T-helper 1 cell treated with Interleukin-12 subunit alpha and Interleukin-12 subunit beta and Interleukin-4 antibody, amounts not matched to agents 30 μg/mL and 1 μg/mL, for 36 hours (primary cell): ENCODE measurements at regions not wholly inside any gene's neighbourhood (a gene's known extent, or its start where the extent isn't known, plus 50 kb on each side); places are given as distances from the start of the nearest gene placed in this dataset.

Experiments used
- H3K27ac Mint-ChIP-seq: one replicate; pipeline ENCODE4 v1.8.0; 2021; ENCODE audit warnings: mild to moderate bottlenecking, mixed read lengths
- H3K27me3 Mint-ChIP-seq: one replicate; pipeline ENCODE4 v1.8.0; 2021; ENCODE audit warnings: low read depth, mixed read lengths
- H3K36me3 Mint-ChIP-seq: one replicate; pipeline ENCODE4 v1.8.0; 2021; ENCODE audit warnings: low read depth, mixed read lengths
- H3K4me1 Mint-ChIP-seq: one replicate; pipeline ENCODE4 v1.8.0; 2021; ENCODE audit warnings: low read depth, mixed read lengths
- H3K4me3 Mint-ChIP-seq: one replicate; pipeline ENCODE4 v1.8.0; 2021; ENCODE audit warnings: mild to moderate bottlenecking, moderate library complexity, mixed read lengths
- H3K9me3 Mint-ChIP-seq: one replicate; pipeline ENCODE4 v1.8.0; 2021; ENCODE audit warnings: mixed read lengths

DNA sequence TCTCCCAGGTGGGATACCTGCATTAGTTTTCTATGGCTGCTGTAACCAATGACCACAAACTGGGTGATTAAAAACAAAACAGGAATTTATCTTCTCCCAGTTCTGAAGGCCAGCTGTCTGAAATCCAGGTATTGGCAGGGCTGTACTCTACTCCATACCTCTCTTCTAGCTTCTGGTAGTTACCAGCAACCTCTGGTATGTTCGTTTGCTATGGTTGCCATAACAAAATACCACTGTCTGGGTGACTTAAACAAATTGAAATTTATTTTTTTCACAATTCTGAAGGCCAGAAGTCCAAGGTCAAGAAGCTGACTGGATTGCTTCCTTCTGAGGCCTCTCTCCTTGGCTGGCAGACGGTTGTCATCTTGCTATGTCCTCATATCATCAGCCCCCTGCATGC, 642.1 kb upstream of the TENM3 start:
- no peaks in the 10 kb centered on the region for H3K36me3 Mint-ChIP-seq
- H3K27me3 Mint-ChIP-seq: no peaks in the 10 kb centered on the region
- no peaks in the 10 kb centered on the region for H3K4me1 Mint-ChIP-seq
- H3K9me3 Mint-ChIP-seq: peaks cover 7% of the 10 kb centered on the region
- no peak overlapping the region for H3K27ac Mint-ChIP-seq
- no peak overlapping the region for H3K4me3 Mint-ChIP-seq

GRCh38 chr4:181604546-181604945, 638.7 kb upstream of the TENM3 start:
- Mint-ChIP-seq H3K9me3 (peaks cover 13% of the 10 kb centered on the region), H3K4me3 (no peak overlapping the region), H3K27me3 (no peaks in the 10 kb centered on the region), H3K36me3 (no peaks in the 10 kb centered on the region), H3K27ac (no peak overlapping the region), H3K4me1 (no peaks in the 10 kb centered on the region)

- Mint-ChIP-seq H3K27ac (no peak overlapping the region), H3K27me3 (no peaks in the 10 kb centered on the region), H3K36me3 (no peaks in the 10 kb centered on the region), H3K9me3 (peaks cover 13% of the 10 kb centered on the region), H3K4me1 (no peaks in the 10 kb centered on the region), H3K4me3 (no peak overlapping the region)
Observed at GRCh38 chr4:181606300-181606699, 636.9 kb upstream of the TENM3 start.

GRCh38 chr4:181608181-181608580, 635.0 kb upstream of the TENM3 start:
- Mint-ChIP-seq H3K36me3 (no peaks in the 10 kb centered on the region), H3K4me1 (no peaks in the 10 kb centered on the region), H3K27ac (no peak overlapping the region), H3K4me3 (no peak overlapping the region), H3K9me3 (peaks cover 13% of the 10 kb centered on the region), H3K27me3 (no peaks in the 10 kb centered on the region)

- H3K4me3 Mint-ChIP-seq: no peak overlapping the region
- no peaks in the 10 kb centered on the region for H3K27me3 Mint-ChIP-seq
- H3K9me3 Mint-ChIP-seq: peaks cover 5% of the 10 kb centered on the region
- H3K4me1 Mint-ChIP-seq: no peaks in the 10 kb centered on the region
- no peak overlapping the region for H3K27ac Mint-ChIP-seq
- no peaks in the 10 kb centered on the region for H3K36me3 Mint-ChIP-seq
Observed at GRCh38 chr4:181611033-181611711, 632.0 kb upstream of the TENM3 start.

GRCh38 chr4:181611946-181612600, 631.1 kb upstream of the TENM3 start:
- no peak overlapping the region for H3K27ac Mint-ChIP-seq
- H3K4me3 Mint-ChIP-seq: no peak overlapping the region
- peaks cover 3% of the 10 kb centered on the region for H3K9me3 Mint-ChIP-seq
- no peaks in the 10 kb centered on the region for H3K27me3 Mint-ChIP-seq
- no peaks in the 10 kb centered on the region for H3K4me1 Mint-ChIP-seq
- no peaks in the 10 kb centered on the region for H3K36me3 Mint-ChIP-seq

DNA sequence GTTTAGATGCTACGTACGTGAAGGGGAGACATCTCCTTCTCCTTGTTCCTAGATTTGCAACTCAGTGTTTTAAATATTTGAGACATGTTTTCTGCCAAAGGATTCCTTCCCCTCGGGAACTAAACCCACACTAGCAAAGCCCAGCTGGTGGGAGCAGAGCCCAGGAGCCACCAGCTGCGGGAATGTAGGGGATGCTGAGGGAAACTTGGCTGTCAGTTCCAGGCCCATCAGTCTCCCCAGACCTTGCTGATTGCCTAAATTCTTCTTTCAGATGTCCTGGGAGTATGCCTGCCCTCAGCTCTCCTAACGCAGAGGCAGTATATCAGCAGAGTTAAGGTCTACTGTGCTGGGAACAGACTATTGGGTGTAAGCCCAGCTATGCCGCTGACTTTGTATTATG, 630.0 kb upstream of the TENM3 start:
- Mint-ChIP-seq H3K27ac (no peak overlapping the region), H3K9me3 (peaks cover 3% of the 10 kb centered on the region), H3K4me1 (no peaks in the 10 kb centered on the region), H3K27me3 (no peaks in the 10 kb centered on the region), H3K4me3 (no peak overlapping the region), H3K36me3 (no peaks in the 10 kb centered on the region)

DNA sequence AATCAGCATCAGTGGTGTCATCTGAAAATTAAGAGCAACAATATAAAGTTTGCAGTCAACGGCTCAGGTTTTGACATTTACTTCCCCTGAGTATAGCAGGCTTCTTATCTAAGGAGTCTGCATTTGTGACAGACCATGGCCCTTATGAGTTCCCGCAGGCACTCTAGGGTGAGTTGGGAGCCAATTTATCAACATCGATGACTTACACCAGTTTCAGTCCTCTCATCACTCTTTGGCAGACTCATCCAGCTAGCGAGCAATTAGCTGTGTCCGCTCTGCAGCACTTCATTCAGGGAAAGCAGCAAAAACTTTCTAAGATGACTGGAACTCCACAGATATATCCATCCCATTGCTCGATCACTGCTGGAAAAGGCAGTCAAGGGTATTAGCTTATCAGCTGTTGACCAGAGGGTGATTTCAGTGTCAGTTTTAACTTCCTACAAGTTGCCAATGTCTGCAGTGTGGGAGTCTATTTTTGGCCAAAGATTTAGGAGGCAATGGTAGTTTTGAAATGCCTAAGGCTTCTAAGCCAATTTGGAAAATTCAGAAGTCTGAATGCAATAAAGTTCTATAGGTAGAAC, 625.1 kb upstream of the TENM3 start:
- H3K36me3 Mint-ChIP-seq: no peaks in the 10 kb centered on the region

DNA sequence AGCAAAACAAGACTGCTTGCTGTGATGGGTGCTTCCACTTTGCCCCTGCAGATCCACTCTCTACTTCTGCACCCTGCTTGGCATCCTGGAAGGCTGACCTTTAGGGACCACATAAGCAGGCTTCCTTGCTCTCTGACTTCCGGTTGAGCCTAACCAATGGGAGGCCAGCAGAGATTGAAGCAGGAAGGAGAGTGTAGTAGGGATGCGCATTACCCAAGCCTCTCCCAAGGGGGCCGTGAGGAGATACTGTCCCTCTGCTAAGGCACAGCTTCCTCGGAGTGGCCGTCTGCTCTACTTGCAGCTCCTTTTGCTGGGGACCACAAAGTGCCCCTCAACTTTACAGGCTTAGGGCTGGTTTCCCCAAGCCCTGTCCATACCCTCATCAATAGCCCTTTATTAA, 624.3 kb upstream of the TENM3 start:
- Mint-ChIP-seq H3K4me1 (no peaks in the 10 kb centered on the region), H3K9me3 (peaks cover under 1% of the 10 kb centered on the region), H3K4me3 (no peak overlapping the region), H3K36me3 (no peaks in the 10 kb centered on the region), H3K27ac (no peak overlapping the region), H3K27me3 (no peaks in the 10 kb centered on the region)

More for the DNA sequence above, 625.1 kb upstream of the TENM3 start:
- H3K9me3 Mint-ChIP-seq: no peaks in the 10 kb centered on the region
- H3K27ac Mint-ChIP-seq: no peak overlapping the region
- no peak overlapping the region for H3K4me3 Mint-ChIP-seq
- no peaks in the 10 kb centered on the region for H3K4me1 Mint-ChIP-seq
- H3K27me3 Mint-ChIP-seq: no peaks in the 10 kb centered on the region

DNA sequence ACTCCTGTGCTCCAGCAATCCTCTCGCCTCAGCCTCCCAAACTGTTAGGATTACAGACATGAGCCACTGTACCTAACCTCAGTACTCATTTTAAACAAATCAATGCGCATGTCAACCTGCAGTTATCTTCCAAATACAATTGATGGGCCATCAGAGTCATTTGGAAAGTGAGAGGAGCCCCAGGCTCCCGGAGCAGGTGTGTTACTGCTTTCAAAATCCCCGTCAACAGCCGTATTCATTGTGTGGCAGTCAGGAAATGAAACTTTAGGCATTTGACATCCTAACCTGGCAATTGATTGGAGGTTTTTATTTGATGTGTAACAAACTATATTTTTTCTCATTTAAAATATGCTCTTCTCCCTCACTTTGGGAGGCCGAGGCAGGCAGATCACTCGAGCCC, 623.6 kb upstream of the TENM3 start:
- Mint-ChIP-seq H3K9me3 (peaks cover 3% of the 10 kb centered on the region), H3K4me3 (no peak overlapping the region), H3K27me3 (no peaks in the 10 kb centered on the region), H3K36me3 (no peaks in the 10 kb centered on the region), H3K27ac (no peak overlapping the region), H3K4me1 (no peaks in the 10 kb centered on the region)

DNA sequence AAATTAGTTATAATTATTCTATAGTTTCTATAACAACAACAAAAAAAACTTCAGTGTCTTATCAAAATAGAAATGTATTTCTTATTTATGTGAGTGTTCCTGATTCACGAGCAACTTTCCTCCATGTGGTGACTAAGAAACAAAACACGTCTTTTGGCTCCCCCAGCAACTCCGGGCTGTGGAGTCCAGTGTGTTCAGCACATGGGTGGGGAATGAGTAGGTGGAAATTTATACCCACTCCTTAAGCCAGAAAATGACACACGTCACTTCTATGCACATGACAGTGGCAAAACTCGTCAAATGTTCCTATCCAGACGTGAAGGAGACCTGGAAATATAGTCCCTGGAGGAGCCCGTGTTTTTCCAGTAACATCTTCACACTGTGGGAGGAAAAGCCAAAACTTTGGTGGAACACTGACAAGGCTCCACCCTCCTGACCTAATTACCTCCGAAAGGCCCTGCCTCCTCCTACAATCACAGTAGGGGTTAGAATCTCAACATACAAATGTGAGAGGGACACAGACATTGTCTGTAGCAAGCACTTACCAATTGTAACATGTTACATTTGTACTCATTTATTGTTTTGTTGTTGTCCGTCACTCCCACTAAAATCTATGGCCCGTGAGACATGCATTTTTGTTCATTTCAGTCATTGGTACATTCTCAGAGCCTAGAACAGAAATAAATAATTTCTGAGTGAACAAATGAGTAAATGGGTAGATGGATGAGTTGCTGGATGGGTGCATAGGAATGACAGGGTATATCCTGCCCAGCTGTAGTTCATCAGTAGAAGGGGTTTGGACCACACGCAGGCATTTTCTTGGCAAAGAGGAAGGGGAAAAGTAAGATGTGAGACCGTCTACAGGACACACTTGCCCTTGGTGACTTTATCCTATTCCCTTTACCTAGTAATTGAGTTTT, 605.8 kb upstream of the TENM3 start:
- no peaks in the 10 kb centered on the region for H3K4me1 Mint-ChIP-seq
- no peaks in the 10 kb centered on the region for H3K36me3 Mint-ChIP-seq
- H3K27me3 Mint-ChIP-seq: no peaks in the 10 kb centered on the region
- H3K9me3 Mint-ChIP-seq: peaks cover 3% of the 10 kb centered on the region
- no peak overlapping the region for H3K4me3 Mint-ChIP-seq
- no peak overlapping the region for H3K27ac Mint-ChIP-seq

GRCh38 chr4:181643466-181643865, 599.7 kb upstream of the TENM3 start:
- Mint-ChIP-seq H3K27me3 (no peaks in the 10 kb centered on the region), H3K36me3 (no peaks in the 10 kb centered on the region), H3K9me3 (peaks cover 16% of the 10 kb centered on the region), H3K4me3 (no peak overlapping the region), H3K4me1 (no peaks in the 10 kb centered on the region), H3K27ac (no peak overlapping the region)

DNA sequence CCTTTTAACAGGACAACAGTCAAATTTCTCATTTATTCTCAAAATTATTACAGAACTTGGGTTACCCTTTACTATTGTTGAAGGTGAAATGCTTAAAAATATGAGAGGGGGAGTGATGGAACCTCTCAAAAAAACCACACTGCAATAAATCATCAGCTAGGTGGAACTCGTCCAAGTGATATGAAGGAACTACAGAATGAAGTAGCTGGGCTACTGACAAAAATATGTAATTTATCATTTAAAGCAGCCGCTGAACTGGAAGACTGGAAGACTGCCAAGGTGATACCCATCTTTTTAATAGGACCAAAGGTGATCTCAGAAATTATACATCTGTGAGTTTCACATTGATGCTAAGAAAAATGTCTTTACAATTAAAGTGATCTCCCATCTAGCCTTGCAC, 597.7 kb upstream of the TENM3 start:
- H3K4me3 Mint-ChIP-seq: no peak overlapping the region
- no peaks in the 10 kb centered on the region for H3K4me1 Mint-ChIP-seq
- H3K27me3 Mint-ChIP-seq: no peaks in the 10 kb centered on the region
- H3K9me3 Mint-ChIP-seq: peaks cover 23% of the 10 kb centered on the region
- no peak overlapping the region for H3K27ac Mint-ChIP-seq
- H3K36me3 Mint-ChIP-seq: no peaks in the 10 kb centered on the region

GRCh38 chr4:181646864-181647263, 596.3 kb upstream of the TENM3 start:
- no peak overlapping the region for H3K27ac Mint-ChIP-seq
- peaks cover 20% of the 10 kb centered on the region for H3K9me3 Mint-ChIP-seq
- no peaks in the 10 kb centered on the region for H3K27me3 Mint-ChIP-seq
- no peaks in the 10 kb centered on the region for H3K36me3 Mint-ChIP-seq
- no peak overlapping the region for H3K4me3 Mint-ChIP-seq
- no peaks in the 10 kb centered on the region for H3K4me1 Mint-ChIP-seq
